ENCODE measurements at regions not wholly inside any gene's neighbourhood (a gene's known extent, or its start where the extent isn't known, plus 50 kb on each side); places are given as distances from the start of the nearest gene placed in this dataset.

DNA sequence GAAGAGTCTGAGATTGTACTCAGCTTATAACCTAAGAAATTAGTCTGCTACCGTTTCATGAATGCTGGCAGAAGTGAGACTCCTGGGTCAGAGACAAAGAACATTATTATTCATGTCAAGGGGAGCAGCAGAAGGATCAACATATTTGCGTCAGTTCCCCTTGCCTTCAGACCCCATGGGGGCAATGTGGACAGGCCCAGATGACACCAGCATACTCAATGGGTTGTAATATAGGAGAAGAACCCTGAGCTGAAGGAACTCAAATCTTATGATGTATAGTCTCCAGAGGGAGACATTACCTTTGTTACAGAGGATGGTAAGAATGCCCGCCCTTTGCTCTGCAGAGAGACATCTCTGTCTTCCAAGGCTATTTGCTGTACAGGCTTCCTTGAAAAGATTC, 384.4 kb downstream of the EPM2A start:
- no peak for DNase-seq (ENCODE audit: low read depth, low spot score)

DNA sequence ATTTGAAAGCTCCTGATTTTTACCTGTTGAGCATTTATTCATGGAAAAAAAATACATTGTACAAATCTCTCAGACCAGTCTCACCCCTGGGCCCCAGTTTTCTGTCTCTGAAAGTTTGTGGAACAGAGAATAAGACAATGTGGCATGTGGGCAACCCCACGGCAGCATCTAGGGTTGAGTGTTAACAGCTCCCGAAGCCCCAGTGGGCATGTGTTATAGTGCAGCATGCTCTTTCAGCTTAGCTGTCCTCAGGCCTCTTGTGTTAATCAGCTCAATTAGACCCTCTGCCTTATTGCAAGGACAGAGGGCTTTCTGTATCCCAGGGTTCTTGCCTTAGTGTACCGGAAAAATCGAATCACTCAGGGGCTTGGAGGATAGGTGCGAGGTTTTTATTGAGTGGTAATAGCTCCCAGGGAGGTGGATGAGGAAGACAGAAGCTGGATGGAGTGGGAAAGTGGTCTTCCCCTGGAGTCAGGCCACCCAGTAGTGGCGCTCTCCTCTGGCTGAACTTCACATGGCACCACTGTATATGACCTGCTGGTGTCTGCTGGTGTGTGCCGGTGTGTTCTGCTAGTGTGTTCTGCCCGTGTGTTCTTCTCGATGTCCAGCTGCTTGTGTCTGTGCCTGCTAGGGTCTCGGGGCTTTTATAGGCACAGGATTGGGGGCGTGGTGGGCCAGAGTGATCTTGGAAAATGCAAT, 382.8 kb downstream of the EPM2A start:
- no peak for DNase-seq (ENCODE audit: low read depth, low spot score)

DNA sequence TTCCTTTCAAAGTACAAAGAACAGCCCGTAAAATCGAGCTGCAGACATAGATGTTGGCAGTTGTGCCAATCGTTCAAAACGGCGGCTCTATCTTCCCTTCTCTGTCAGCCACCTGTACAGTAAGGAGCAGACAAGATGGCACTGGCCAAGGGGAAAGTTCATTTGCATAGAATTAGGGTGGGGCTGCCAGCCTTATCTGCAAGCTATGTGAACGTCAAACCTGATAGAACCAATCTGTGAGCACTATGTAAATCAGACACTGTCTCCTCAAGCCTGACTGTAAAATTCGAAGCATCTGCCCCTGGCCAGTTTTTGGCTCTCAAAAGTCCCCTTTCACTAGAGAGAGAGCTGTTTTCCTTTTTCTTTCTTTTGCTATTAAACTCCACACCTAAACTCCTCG, 374.5 kb downstream of the EPM2A start:
- no peak for DNase-seq (ENCODE audit: low read depth, low spot score)

DNA sequence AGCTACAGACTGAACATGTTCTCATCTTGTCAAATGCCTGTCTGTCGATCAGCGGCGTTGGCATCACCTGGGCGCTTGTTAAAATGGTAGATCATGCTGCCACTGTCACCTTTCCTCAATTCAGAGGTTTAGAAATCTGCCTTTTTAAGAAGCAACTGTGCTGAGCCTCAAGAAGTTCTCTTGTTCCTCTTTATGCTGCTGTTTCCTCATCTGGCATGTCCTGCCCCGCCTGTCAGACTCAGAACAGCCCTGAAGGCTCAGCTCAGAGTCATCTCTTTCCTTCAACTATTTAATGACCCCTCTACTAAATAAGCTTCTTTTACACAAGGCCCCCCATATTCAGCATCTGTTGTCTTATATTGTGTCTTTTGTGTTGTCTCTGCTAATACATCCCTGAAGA, 368.2 kb downstream of the EPM2A start:
- DNase-seq (ENCODE audit: low read depth, low spot score) = no peak

DNA sequence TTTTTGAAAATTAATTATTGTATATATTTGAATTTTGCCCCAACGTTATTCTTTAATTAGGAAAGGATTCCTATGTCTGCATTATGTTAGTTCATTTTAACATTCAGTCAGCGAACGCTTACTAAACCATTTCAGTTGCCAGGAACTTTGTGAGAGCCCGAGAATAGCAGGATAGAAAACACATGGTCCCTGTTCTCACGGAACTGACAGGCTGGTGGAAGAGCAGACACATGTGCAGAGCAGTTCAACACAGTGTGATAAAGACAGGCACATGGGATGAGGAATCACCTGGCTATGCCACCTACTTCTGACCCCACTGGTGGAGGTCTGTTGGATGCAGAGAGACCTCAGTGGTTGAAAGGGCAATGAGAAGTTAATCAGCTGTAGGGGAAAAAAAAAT, 367.2 kb downstream of the EPM2A start:
- DNase-seq (ENCODE audit: low read depth, low spot score) = no peak

DNA sequence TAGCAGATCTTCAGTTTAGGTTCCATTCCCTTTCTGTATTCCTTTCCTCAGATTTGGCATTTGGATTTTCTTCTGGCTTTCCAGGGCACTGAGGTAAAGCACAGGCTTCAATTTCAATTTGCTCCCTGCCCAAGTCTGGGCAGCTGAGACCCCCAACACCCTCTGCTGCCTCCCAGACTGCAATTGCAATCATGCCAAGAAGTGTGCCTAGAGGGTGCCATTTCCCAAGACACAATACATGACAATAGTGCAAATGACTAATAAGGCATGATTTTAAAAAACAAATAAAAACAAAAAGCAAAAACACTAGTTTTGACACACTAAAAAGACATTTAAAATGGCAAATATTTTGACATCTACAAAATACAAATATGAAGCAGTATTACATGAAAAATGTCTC, 364.8 kb downstream of the EPM2A start:
- no peak for DNase-seq (ENCODE audit: low read depth, low spot score)

DNA sequence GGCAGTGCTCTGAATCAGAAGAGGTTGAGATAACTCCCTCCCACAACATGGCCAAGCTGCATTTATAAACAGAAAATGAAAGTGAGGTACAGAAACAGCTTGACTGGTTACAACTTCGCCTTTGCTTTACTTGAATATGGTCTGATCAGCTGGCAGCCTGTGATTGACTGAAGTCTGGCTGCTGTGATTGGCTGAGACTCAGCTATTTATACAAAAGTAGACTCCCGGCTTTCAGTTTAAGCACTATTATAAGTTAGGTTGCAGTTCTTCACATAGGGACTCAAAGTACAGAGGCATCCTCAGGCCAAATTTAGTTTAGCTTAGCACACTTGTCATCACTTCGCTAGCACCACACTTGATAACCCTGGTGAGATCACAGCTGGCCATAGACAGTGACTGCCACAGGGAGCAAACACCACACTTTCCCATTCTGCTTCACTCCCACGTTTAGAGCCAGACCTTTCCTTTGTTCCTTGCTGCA, 362.6 kb downstream of the EPM2A start:
- no peak for DNase-seq (ENCODE audit: low read depth, low spot score)

DNA sequence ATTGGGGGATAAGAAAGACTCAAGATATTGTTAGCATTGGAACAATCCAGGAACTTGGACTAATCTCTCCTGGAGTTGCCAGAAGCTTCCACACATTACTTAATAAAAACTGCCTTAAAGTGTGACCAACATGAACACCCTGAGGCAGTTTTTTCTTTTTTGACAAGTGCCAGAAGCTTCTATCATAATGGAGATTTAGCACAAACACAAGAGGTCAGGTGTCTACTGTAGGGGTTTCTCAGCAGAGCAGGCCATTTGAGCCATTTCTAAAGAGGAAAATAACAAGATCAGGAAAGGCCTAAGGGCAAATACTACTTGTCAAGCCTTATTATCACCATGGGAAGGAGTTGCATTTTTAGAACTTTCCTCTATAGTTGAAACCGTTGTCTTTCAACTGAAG, 361.5 kb downstream of the EPM2A start:
- DNase-seq (ENCODE audit: low read depth, low spot score) = no peak

DNA sequence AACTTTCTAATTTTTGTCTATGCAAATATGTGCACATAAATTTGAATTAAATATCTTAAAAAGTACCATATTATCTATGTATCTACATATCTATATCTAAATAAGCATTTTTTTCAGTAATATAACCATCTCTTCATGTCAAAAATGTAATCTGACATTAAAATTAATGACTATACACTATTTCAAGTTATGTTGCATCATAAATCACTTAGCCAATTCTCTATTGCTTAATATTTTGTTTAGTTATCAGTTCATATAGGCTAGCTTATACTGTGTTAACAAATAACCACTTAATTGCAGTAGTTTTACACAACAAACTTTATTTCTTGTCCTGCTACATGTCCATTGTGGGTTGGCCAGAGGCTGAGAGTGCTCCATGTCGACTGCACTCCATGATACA, 360.8 kb downstream of the EPM2A start:
- no peak for DNase-seq (ENCODE audit: low read depth, low spot score)

DNA sequence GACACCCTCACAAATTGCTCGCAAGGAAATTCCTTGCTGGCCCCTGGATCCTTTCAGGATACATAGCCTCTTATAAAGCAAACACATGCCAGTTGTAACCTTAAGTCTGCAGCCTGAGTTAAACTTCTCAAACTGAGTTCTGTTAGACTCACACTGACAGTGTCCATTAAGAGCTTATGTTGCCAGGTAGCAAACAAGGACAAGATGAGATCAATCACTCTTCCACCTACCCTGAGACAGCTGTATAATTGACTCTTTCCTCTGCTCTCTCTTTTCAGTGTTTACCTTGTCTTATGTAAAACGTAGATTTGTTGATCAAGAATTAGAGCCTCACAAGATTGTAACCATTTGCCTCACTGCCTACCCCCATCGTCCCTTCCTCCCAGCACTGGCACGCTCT, 359.8 kb downstream of the EPM2A start:
- DNase-seq (ENCODE audit: low read depth, low spot score) = no peak

DNA sequence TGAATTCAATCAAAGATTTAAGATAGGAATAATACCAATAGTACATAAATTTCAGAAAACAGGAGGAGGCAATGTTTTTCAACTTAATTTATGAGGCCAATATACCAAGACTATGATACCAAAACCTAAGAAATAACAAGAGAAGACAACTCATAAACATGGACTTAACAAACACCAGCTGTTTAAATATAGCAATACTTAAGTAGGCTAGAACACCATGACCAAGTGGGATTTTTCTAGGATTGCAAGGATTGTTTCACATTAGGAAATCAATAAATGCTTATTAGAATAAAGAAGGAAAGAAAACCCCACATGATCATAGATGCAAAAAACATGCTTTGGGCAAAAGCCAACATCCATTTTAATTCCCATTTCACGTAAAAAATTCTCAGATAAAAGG, 355.1 kb downstream of the EPM2A start:
- DNase-seq (ENCODE audit: low read depth, low spot score) = no peak

DNA sequence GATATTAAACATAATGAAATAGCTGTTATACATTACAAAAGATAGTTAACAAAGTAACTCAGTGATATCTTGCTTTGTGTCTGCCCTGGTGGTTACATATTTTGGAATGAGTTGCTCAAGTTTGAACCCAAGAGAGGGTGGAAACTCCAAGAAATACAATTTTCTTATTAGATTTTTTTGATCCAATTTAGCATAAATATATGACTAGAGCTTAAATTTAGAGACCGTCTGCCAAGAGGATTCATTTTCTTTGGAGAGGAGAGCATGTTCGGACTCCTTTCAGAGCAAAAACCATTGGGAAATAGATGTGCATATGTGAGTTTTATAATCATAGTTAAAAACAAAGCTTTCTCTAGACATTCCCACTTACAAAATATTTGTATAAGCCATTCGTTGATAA, 353.4 kb downstream of the EPM2A start:
- DNase-seq (ENCODE audit: low read depth, low spot score) = no peak

DNA sequence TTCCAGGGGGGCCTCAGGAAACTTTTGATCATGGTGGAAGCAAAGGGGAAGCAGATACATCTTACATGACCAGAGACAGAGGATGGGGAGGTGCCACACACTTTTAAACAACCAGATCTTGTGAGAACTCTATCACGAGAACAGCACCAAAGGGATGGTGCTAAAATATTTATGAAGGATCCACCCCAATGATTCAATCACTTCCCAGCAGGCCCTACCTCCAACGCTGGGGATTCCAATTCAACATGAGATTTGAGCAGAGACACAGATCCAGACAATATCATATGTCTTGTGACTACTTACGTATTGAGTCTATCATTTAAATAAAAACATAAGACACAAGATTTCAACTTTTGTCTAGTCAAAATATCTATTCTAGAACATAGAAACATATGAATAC, 351.9 kb downstream of the EPM2A start:
- DNase-seq (ENCODE audit: low read depth, low spot score) = no peak

DNA sequence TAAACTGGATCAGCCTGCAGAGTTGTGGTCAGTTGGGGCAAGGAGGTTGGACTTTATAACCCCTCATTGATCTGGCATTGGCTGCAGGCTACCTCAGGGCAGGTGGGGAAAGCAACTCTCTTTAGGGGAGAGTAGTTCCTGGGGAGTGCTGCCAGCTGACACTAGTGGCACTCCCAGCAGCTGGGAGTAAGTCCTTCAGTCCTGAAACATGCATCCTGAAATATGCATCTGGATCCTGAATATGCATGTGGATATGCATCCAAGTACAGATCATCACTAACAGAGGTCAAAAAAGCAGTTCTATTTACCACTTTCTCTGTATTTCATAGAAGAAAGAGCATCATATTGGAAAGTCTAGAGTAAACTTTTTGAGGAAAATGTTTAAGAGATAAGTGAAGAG, 350.8 kb downstream of the EPM2A start:
- DNase-seq (ENCODE audit: low read depth, low spot score) = no peak

DNA sequence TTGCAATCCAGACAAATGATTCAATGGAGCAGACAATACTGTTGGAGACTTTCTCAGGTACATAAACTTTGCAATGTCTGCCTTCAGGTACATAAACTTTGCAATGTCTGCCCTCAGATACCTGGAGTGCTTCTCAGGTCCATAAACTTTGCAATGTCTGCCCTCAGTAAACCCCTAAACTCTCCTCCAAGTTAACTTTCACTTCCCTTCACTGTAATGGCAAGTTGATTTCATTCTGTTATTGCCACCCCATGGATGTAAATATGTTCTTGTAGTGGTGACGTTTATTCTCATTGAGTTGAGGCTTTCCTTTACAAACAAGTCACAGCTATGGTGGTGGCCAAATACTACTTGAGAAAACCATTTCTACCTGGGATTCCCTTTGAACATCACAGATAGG, 338.8 kb downstream of the EPM2A start:
- DNase-seq (ENCODE audit: low read depth, low spot score) = no peak

DNA sequence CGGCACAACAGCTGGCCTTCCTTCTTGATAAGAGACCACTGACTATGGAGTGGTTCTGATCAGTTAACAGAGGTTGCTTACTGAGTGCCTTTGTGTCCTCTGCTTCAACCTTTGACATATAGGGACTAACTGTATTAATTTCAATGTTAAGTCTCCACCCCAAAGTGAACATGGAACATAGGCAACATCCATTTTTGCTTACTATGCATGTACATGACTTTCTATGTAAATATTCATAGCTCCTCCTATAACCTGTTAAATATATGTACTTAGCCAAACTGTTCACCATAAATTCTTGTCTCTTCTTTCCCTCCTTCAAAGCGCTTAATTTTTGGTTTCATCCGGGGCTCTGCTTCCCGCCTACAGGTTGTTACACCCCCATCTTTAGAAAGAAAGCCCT, 334.8 kb downstream of the EPM2A start:
- DNase-seq (ENCODE audit: low read depth, low spot score) = no peak

DNA sequence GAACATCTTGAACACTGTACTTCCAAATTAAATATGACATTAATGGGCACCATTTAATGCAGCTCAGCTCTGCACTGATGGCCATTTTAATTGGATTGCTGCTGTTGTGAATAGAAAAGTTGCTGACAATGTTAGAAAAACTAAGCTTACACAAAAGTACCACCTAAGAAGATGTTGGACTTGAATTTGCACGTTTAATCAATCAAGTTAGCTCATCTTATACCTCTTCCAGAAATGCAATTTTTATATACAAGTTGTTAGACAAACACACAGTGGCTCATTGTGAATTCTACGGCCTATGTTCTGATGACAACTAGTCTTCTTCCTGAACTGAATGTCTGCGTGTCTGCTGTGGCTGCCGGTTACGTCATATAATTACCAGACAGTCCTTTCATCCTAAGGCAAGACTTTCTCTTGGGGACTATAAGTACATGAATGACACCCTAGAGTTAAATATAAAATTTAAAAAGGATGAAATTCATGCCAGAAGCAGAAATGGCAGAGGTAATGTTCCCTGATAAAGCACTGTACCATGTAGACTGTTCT, 330.2 kb downstream of the EPM2A start:
- no peak for DNase-seq (ENCODE audit: low read depth, low spot score)

DNA sequence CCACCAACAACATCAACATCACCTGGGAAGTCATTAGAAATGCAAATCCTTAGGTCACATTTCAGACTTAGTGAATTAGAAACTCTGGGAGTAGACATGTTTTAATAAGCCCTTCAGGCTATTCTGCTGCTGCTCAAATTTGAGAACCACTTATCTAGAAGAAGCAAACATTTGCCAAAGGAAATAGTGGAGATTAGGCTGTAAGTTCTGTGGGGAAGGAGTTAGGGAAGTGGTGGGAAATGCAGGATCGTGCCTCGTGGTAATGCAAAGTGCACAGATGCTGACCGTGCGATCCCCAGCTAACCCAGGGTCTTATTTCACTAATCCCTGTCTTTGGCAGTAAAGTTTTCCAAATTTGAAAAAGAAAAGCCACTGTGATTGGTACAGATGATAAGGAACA, 328.5 kb downstream of the EPM2A start:
- no peak for DNase-seq (ENCODE audit: low read depth, low spot score)

DNA sequence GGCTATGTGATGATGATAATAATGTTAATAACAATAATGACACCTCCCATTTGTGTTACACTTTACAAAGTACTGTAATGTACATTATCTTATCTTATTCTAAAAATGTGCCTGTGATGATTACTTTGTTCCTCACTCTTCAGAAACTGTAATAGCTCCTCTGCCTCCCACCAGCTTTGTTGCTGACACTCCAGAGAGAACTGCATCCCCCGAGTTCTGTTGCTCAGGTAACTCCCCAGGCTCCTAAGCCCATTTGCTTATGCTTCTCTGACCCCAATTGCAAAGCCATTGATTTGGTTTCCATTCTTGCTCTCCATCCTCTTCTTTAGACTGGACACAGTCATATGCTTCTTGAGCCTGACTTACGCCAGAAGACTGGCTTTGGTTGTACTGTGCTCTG, 319.7 kb downstream of the EPM2A start:
- DNase-seq (ENCODE audit: low read depth, low spot score) = no peak

DNA sequence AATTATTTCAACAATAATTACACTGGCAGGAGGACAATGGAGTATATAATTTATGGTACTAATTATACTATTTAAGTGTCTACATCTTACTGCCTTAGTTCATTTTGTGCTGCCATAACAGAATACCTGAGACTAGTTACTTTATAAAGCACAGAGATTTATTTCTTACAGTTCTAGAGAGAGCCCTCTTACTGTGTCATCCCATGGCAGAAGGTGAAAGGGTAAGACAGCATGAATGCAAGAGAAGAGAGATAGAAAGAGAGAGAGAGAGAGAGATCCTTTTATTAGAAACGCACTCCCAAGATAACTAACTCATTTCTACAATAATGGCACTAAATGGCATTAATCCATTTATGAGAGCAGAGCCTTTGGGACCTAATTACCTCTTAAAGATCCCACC, 314.7 kb downstream of the EPM2A start:
- DNase-seq (ENCODE audit: low read depth, low spot score) = no peak

DNA sequence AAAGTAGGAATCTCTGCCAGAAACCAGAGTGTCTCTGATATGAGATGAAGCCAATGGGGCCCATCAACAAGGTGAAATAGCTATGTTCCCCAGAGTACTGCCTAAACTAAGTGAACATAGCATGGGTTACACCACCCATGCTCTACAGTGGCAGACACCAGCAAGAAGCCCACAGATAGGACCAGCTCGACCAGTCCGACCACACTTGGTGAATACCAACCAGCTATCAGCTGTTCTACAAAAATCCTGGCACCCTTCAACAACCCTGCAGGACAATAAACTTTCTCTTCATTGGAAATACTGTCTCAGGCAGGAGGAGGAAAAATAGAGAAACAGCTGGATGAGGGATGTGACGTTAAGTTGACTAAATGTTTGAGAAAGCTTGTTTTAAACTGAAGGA, 311.4 kb downstream of the EPM2A start:
- no peak for DNase-seq (ENCODE audit: low read depth, low spot score)

DNA sequence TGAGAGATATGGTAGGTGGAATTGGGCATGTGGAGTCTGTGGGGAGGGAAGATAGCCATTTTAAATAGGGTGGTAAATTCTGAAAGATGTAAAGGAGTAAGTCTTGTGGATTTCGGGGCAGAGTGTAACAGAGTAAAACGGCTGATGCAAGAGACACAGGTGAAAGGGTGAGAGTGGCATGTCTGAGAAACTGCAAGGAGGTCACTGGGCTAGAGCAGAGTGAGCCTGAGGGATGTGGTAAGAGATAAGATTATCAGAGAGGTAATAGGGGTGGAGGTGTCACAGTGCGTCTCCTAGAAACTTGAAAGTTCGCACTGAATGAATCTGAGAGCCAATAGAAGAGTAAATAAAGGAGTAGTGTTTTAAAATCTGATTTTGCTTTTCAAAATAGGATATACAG, 308.1 kb downstream of the EPM2A start:
- no peak for DNase-seq (ENCODE audit: low read depth, low spot score)

DNA sequence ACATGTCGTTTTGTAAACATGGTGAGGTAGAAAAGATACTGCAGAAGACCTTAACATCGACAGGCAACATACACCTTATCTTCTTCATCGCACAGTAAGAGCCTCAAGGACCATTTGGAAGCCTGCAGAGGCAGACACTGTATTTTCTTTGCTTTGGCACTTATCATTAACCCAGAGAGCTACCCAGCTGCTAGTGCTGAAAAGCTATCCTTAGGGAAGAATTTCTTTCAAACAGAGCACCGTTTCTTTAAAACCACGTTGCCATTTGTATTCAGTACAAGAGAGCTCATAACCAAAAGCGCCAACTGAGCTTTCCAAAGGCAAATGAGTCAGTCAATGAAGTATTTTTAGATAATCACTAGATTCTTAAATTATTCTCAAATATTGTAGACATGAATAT, 306.6 kb downstream of the EPM2A start:
- no peak for DNase-seq (ENCODE audit: low read depth, low spot score)

DNA sequence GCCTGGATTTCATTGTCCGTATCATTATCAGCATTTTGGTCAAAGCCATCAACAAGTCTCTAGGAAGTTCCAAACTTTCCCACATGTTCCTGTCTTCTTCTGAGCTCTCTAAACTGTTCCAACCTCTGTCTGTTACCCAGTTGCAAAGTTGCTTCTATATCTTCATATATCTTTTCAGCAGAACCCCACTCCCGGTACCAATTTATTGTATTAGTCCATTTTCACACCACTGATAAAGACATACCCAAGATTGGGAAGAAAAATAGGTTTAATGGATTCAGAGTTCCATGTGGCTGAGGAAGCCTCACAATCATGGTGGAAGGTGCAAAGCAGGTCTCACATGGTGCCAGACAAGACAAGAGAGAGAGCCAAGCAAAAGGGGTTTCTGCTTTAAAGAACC, 293.2 kb downstream of the EPM2A start:
- DNase-seq (ENCODE audit: low read depth, low spot score) = no peak
